ENCODE measurements at regions not wholly inside any gene's neighbourhood (a gene's known extent, or its start where the extent isn't known, plus 50 kb on each side); places are given as distances from the start of the nearest gene placed in this dataset.

DNA sequence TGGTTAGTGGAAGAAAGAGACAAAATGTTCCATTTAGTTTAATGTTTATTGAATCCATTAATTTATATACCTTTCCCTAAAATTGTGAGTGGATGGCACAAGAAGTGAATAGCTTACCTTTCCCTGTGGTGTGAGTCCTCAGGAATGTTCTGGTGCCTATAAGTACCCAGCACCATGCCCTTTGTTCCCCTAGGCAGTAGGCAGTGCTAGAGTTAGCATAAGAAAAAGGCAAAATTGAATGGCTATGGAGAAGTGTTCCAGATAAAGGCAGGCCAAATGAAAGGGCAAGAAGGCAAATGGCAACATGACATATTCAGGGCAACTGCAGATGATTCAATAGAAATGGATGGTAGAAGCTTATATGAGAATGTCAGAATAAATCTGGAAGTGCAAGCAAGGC, 370.8 kb upstream of the PTGER4 start:
- TF ChIP-seq, protein P1, sequence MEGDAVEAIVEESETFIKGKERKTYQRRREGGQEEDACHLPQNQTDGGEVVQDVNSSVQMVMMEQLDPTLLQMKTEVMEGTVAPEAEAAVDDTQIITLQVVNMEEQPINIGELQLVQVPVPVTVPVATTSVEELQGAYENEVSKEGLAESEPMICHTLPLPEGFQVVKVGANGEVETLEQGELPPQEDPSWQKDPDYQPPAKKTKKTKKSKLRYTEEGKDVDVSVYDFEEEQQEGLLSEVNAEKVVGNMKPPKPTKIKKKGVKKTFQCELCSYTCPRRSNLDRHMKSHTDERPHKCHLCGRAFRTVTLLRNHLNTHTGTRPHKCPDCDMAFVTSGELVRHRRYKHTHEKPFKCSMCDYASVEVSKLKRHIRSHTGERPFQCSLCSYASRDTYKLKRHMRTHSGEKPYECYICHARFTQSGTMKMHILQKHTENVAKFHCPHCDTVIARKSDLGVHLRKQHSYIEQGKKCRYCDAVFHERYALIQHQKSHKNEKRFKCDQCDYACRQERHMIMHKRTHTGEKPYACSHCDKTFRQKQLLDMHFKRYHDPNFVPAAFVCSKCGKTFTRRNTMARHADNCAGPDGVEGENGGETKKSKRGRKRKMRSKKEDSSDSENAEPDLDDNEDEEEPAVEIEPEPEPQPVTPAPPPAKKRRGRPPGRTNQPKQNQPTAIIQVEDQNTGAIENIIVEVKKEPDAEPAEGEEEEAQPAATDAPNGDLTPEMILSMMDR (IDR thresholded peaks at IDR 0.05) = no peak
- H3K27me3 ChIP-seq (ENCODE audit: control insufficient read depth, insufficient read depth, low read length) = no peaks in the 10 kb centered on the region
- H3K79me2 ChIP-seq = no peaks in the 10 kb centered on the region
- H3K4me2 ChIP-seq (ENCODE audit: low read length) = no peak overlapping the region
- H3K4me1 ChIP-seq = no peaks in the 10 kb centered on the region
- no peak overlapping the region for H3K9ac ChIP-seq
- H3K4me3 ChIP-seq (ENCODE audit: low read depth, low read length) = no peak overlapping the region
- no peak overlapping the region for H2AFZ ChIP-seq
- H3K27ac ChIP-seq = no peak overlapping the region
- H3K9me3 ChIP-seq (ENCODE audit: control insufficient read depth, low read length) = no peaks in the 10 kb centered on the region
- no peaks in the 10 kb centered on the region for H3K36me3 ChIP-seq (ENCODE audit: control insufficient read depth, insufficient read depth, low read length)

DNA sequence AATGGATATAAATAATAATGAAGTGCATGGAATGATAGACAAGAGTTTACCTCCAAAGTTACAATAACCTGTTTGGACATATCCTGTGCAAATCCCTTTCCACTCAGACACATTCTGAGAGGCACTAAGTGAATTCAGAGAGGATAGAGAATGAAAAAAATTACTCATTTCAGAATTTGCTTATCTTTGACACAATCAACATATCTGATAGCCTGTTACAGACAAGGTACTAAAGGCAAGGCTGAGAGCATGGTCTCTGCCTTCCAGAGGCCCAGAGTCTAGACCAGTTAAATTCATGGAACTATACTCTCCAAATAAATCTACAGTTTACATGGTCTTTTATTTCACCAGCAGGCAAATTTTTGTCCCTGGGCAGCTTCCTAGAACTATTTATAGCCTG, 371.8 kb upstream of the PTGER4 start:
- Histone ChIP-seq H3K4me1 (no peaks in the 10 kb centered on the region), H3K27me3 (ENCODE audit: control insufficient read depth, insufficient read depth, low read length) (no peaks in the 10 kb centered on the region), H3K9me3 (ENCODE audit: control insufficient read depth, low read length) (no peaks in the 10 kb centered on the region), H3K4me3 (ENCODE audit: low read depth, low read length) (no peak overlapping the region), H3K27ac (no peak overlapping the region), H3K79me2 (no peaks in the 10 kb centered on the region), H3K9ac (no peak overlapping the region), H3K36me3 (ENCODE audit: control insufficient read depth, insufficient read depth, low read length) (no peaks in the 10 kb centered on the region), H2AFZ (no peak overlapping the region), H3K4me2 (ENCODE audit: low read length) (no peak overlapping the region)
- TF ChIP-seq, protein P1 (IDR thresholded peaks at IDR 0.05) = no peak

DNA sequence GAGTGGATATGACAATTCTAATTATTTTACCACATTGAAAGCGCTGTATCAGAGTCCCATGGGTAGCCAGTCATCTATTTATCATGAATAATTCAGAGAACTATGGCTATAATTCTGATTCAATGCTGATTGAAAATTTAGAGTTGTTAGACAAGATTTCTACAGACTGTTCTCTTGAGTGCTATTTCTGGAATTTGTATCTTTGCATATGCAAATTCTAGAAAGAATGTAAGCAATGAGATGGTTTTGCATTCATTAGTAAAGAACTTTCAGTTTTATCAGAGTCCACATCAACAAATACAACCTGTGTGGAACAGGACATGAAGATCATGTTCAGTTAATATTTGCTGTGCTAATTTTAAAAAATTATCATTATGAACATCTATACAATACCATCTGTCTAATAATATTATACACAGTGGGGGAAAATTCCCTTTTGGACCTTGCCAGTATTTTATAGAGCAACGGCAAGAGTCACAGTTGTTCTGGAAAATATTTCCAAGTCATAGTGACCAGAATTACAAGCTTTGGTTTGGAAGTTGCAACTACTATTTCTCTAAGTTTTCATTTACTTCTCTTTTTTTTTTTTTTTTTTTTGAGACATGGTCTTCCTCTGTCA, 372.7 kb upstream of the PTGER4 start:
- TF ChIP-seq, protein P1 (IDR thresholded peaks at IDR 0.05) = no peak
- H3K27me3 ChIP-seq (ENCODE audit: control insufficient read depth, insufficient read depth, low read length) = no peaks in the 10 kb centered on the region
- H2AFZ ChIP-seq = no peak overlapping the region
- H3K79me2 ChIP-seq = no peaks in the 10 kb centered on the region
- H3K27ac ChIP-seq = no peak overlapping the region
- H3K4me3 ChIP-seq (ENCODE audit: low read depth, low read length) = no peak overlapping the region
- no peaks in the 10 kb centered on the region for H3K36me3 ChIP-seq (ENCODE audit: control insufficient read depth, insufficient read depth, low read length)
- no peak overlapping the region for H3K4me2 ChIP-seq (ENCODE audit: low read length)
- no peaks in the 10 kb centered on the region for H3K9me3 ChIP-seq (ENCODE audit: control insufficient read depth, low read length)
- no peak overlapping the region for H3K9ac ChIP-seq
- no peaks in the 10 kb centered on the region for H3K4me1 ChIP-seq

DNA sequence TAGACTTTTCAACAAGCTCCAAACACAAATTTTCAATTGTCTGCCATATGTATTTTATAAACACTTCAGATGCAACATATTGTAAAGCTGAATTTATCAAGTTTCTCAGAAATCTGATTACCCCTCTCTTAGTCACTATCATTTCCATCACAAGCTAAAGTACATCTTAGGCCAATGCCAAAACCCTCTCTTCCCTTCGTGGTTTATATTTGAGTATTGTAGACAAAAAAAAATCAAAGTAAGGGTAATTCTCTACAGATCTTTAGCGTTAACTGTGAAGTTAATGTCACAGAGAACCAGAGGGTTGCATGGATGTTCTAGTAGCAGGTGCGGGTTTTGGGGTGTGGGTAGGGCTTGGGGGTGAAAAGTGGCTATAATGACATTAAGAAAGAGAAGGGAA, 387.7 kb upstream of the PTGER4 start:
- Histone ChIP-seq H3K4me1 (no peaks in the 10 kb centered on the region), H3K9me3 (ENCODE audit: control insufficient read depth, low read length) (no peaks in the 10 kb centered on the region), H3K36me3 (ENCODE audit: control insufficient read depth, insufficient read depth, low read length) (no peaks in the 10 kb centered on the region), H3K27ac (no peak overlapping the region), H3K9ac (no peak overlapping the region), H3K27me3 (ENCODE audit: control insufficient read depth, insufficient read depth, low read length) (no peaks in the 10 kb centered on the region), H3K4me2 (ENCODE audit: low read length) (no peak overlapping the region), H3K4me3 (ENCODE audit: low read depth, low read length) (no peak overlapping the region), H2AFZ (no peak overlapping the region), H3K79me2 (no peaks in the 10 kb centered on the region)
- TF ChIP-seq, protein P1 (IDR thresholded peaks at IDR 0.05) = no peak

DNA sequence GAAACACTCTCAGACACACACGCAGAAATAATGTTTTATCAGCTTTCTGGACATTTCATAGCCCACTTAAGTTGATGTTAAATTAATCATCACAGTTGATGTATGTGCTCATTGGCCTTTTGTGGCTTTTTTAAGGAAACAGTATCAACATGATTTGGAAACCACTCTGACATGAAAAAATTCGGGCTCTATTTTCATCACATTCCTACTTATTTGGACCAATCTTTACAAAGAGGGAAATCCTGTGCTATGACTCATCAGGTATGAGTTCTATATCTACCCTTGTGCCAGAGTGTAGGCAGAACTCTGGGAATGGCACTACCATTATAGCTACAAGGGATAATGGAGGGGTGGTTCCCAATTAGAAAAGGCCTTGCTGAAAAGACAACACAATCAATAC, 388.4 kb upstream of the PTGER4 start:
- Histone ChIP-seq H3K36me3 (ENCODE audit: control insufficient read depth, insufficient read depth, low read length) (no peaks in the 10 kb centered on the region), H3K4me1 (no peaks in the 10 kb centered on the region), H3K4me2 (ENCODE audit: low read length) (no peak overlapping the region), H2AFZ (no peak overlapping the region), H3K27ac (no peak overlapping the region), H3K4me3 (ENCODE audit: low read depth, low read length) (no peak overlapping the region), H3K9me3 (ENCODE audit: control insufficient read depth, low read length) (no peaks in the 10 kb centered on the region), H3K9ac (no peak overlapping the region), H3K79me2 (no peaks in the 10 kb centered on the region), H3K27me3 (ENCODE audit: control insufficient read depth, insufficient read depth, low read length) (no peaks in the 10 kb centered on the region)
- TF ChIP-seq, protein P1 (IDR thresholded peaks at IDR 0.05) = no peak
